Skeletal muscle tissue (tissue), 3 donors: ENCODE measurements at regions not wholly inside any gene's neighbourhood (a gene's known extent, or its start where the extent isn't known, plus 50 kb on each side); places are given as distances from the start of the nearest gene placed in this dataset.
A peak's percentile ranks its signal among the peaks of the same experiment; 100 is the strongest.

Source experiments
- H3K27ac ChIP-seq: one replicate; pipeline ENCODE4 v1.7.0; 2013; ENCODE audit warnings: mild to moderate bottlenecking, low read depth, low read length, inconsistent platforms
- H3K27me3 ChIP-seq, 3 donors: one replicate each; pipeline ENCODE4 v1.7.0; 2013; ENCODE audit warnings: low read length in 3 of 3; ENCODE audit not compliant: control insufficient read depth in 3 of 3, insufficient read depth in 3 of 3
- H3K36me3 ChIP-seq, 3 donors: one replicate each; pipeline ENCODE4 v1.7.0; 2013; ENCODE audit warnings: low read length in 3 of 3; ENCODE audit not compliant: control insufficient read depth in 3 of 3, insufficient read depth in 3 of 3
- H3K4me1 ChIP-seq, 3 donors: one replicate each; pipeline ENCODE4 v1.7.0; 2013; ENCODE audit warnings: low read length in 3 of 3, mild to moderate bottlenecking in 3 of 3; ENCODE audit not compliant: control insufficient read depth in 3 of 3, insufficient read depth in 3 of 3
- H3K4me3 ChIP-seq, 3 donors: one replicate each; pipeline ENCODE4 v1.7.0; 2013; ENCODE audit warnings: low read length in 3 of 3
- H3K9ac ChIP-seq, 3 donors: one replicate each; pipeline ENCODE4 v1.7.0; 2013; ENCODE audit warnings: low read length in 3 of 3, mild to moderate bottlenecking in 3 of 3, moderate library complexity in 2 of 3, low read depth in 1 of 3
- H3K9me3 ChIP-seq, 3 donors: one replicate each; pipeline ENCODE4 v1.7.0; 2013; ENCODE audit warnings: low read length in 3 of 3; ENCODE audit not compliant: control insufficient read depth in 3 of 3
- donor health status: Osteomylitis.

DNA sequence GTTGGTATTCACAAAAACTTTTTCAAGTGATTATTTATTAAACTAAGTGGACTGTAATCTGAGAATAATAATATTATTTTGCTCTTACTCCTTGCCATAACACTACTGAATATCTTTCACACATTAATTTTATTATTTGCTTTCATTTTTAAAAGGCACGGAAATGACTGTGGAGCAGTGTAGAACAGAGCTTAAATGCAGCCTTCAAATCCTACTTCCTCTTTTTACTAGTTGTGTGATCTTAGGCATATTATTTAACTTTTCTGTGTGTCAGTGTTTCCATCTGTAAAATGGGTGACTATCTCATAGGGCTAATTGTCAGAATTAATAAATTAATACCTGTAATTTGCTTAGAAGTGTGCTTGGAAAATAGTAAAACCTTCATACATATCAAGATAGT lies 55.5 kb upstream of the SLC8A1 start:
- H3K27ac ChIP-seq = no peak overlapping the region
- no peaks in the 10 kb centered on the region for H3K36me3 ChIP-seq
- H3K4me1 ChIP-seq = peaks cover 0 to 2% (median 2%) of the 10 kb centered on the region in 3 donors
- H3K9ac ChIP-seq = no peak overlapping the region
- no peaks in the 10 kb centered on the region for H3K9me3 ChIP-seq
- H3K4me3 ChIP-seq = no peak overlapping the region
- H3K27me3 ChIP-seq = no peaks in the 10 kb centered on the region

DNA sequence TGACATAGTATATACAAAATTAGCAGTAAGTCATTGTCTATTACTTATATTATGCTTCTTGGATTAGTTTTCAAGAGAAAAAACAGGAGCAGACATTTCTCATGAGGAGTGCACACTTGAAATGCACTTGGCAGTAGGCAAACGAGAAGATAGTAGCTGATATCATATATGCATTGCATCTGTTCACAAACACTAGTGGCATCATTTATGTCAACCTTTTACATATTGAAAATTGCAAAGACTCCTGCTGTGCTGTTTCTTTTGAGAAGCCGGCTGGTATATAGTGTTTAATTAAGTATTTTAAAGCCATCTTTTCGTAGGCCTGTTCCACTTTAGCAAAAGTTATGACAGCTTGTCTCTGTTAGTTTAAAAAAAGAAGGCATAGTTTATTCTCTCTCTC lies 58.4 kb upstream of the SLC8A1 start:
- no peaks in the 10 kb centered on the region for H3K27me3 ChIP-seq
- no peaks in the 10 kb centered on the region for H3K9me3 ChIP-seq
- H3K9ac ChIP-seq = no peak overlapping the region
- H3K4me1 ChIP-seq = peaks cover 0 to 2% (median 2%) of the 10 kb centered on the region in 3 donors
- no peaks in the 10 kb centered on the region for H3K36me3 ChIP-seq
- H3K4me3 ChIP-seq = no peak overlapping the region
- no peak overlapping the region for H3K27ac ChIP-seq

DNA sequence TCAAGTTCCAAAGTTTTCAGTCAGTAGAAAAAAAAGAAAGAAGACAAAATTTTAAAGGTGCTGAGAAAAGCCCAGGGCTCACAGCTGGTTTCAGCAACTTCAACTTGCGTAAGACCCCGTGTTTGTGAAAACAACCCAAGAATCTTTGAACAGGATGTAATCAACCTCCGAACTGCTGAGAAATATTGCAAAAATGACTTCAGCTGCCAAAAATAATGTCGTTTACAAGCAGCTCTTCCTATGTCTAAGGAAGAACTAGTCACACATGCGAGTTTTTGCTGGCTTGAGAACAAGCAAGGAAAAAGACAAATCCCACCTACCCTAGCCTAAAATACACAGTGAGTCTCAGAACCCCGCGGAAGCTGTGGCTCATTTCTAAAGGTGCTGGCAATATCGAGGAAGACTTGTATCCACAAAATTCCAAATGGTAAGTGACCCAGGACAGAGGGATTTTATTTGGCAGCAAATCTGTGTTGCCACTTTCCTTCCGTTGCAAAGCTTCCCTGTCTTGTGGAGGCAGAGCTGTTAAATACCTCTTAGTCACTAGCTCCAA lies 59.8 kb upstream of the SLC8A1 start:
- Histone ChIP-seq H3K27me3 (no peaks in the 10 kb centered on the region), H3K4me1 (peaks cover 0 to 2% (median 2%) of the 10 kb centered on the region in 3 donors), H3K4me3 (peak overlapping the region; percentile 22 to 59 (median 52)), H3K9me3 (no peaks in the 10 kb centered on the region), H3K27ac (peak overlapping the region; percentile 38), H3K36me3 (no peaks in the 10 kb centered on the region), H3K9ac (peak overlapping the region; percentile 13 to 41 (median 34))

DNA sequence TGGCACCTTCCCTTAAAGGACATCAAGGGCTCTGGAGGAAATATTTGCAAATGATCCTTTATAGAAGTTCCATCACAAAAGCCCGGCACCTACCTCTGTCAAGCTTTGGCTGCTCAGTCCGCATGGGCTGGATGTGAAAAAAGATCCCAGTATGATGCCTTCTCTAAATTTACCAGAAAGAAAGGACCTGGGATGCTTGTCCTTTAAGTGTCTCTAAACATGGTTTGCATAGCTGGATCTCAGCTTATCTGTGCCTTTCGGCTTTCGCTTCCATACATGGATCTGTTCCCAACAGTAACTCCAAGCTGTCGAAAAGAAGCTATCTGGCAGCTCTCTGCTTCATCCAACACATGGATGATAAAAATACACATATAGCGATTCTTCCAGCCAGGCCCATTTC lies 60.4 kb upstream of the SLC8A1 start:
- H3K9me3 ChIP-seq = no peaks in the 10 kb centered on the region
- H3K4me3 ChIP-seq = peak overlapping the region; percentile 32 to 59 (median 52)
- no peaks in the 10 kb centered on the region for H3K27me3 ChIP-seq
- H3K4me1 ChIP-seq = peaks cover 0 to 2% (median 2%) of the 10 kb centered on the region in 3 donors
- H3K27ac ChIP-seq = peak overlapping the region; percentile 38
- H3K36me3 ChIP-seq = no peaks in the 10 kb centered on the region
- H3K9ac ChIP-seq = peak overlapping the region in 1 of 3 donors; percentile 41

DNA sequence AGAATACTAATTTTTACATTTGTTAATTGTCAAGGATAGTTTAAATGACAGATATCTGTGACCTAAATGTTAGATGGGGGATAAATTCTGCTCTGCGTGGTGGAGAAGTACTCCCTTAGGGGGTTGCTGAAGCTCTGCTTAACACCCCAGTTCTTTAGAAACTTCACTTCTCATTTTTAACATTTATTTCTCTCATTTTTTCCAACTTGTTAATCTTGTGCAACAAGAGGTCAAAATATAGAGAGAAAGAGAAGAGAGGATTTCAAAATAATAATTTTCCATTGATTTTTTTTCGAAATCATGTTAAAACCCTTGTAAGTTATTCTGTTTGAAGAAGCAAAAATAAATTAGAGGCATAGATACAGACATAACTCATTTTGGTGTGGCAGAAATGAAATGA lies 61.3 kb upstream of the SLC8A1 start:
- no peak overlapping the region for H3K9ac ChIP-seq
- H3K4me1 ChIP-seq = peaks cover 0 to 2% (median 2%) of the 10 kb centered on the region in 3 donors
- H3K36me3 ChIP-seq = no peaks in the 10 kb centered on the region
- no peaks in the 10 kb centered on the region for H3K27me3 ChIP-seq
- H3K9me3 ChIP-seq = no peaks in the 10 kb centered on the region
- H3K4me3 ChIP-seq = no peak overlapping the region
- no peak overlapping the region for H3K27ac ChIP-seq

DNA sequence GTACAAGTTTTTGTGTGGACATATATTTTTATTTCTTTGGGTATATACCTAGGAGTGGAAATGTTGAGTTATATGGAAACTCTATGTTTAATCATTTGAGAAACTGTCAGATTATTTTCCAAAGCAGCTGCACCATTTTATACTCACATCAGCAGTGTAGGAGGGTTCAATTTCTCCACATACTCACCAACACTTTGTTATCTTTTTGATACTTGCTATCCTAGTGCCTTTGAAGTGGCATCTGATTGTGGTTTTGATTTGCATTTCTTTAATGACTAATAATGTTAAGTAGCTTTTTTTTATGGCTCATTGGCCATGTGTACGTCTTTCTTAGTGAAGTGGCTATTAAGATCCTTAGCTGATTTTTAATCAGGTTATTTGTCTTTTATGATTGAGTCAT lies 64.7 kb upstream of the SLC8A1 start:
- peaks cover 0 to 2% (median 0%) of the 10 kb centered on the region in 3 donors for H3K4me1 ChIP-seq
- H3K36me3 ChIP-seq = no peaks in the 10 kb centered on the region

DNA sequence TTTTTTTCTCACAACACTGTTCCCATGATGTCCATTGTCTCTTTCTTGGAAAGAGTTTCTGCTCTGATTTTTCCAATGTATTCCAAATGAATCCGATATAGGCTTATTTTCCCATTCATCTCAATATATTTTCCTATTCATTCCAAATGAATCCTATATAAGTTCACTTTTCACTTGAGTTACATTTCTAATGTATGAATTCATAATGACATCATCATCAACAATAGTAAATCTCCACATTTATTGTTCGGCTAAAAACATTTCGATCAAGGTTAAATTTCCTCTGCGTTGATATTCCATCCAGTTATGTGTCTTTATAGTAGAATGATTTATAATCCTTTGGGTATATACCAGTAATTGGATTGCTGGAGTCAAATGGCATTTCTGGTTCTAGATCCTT lies 76.7 kb upstream of the SLC8A1 start:
- Histone ChIP-seq H3K9me3 (no peaks in the 10 kb centered on the region), H3K27me3 (no peaks in the 10 kb centered on the region), H3K9ac (no peak overlapping the region), H3K4me1 (no peaks in the 10 kb centered on the region), H3K4me3 (no peak overlapping the region), H3K36me3 (no peaks in the 10 kb centered on the region), H3K27ac (no peak overlapping the region)

More for the DNA sequence above, 64.7 kb upstream of the SLC8A1 start:
- Histone ChIP-seq H3K4me3 (no peak overlapping the region), H3K27ac (no peak overlapping the region), H3K27me3 (no peaks in the 10 kb centered on the region), H3K9ac (no peak overlapping the region), H3K9me3 (no peaks in the 10 kb centered on the region)

DNA sequence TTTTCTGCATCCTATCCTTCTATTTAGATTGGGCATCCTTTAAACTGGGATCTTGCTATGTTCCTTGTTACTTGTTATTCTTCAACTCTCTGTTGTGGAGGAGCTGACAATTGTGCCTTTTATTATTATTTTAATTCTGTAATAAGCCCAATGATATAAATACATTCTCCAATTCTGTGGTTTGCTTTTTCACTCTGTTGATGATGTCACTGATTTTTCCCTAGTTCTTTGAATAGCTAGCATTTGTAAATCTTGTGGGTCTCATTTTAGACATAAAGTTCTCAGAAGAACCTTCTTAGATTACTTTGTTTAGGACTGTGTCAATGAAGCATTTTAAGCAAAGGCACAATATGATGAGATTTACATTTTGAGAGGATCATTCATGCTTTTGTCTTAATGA lies 79.5 kb upstream of the SLC8A1 start:
- Histone ChIP-seq H3K9ac (no peak overlapping the region), H3K9me3 (no peaks in the 10 kb centered on the region), H3K27me3 (no peaks in the 10 kb centered on the region), H3K4me3 (no peak overlapping the region), H3K27ac (no peak overlapping the region), H3K4me1 (no peaks in the 10 kb centered on the region), H3K36me3 (no peaks in the 10 kb centered on the region)

DNA sequence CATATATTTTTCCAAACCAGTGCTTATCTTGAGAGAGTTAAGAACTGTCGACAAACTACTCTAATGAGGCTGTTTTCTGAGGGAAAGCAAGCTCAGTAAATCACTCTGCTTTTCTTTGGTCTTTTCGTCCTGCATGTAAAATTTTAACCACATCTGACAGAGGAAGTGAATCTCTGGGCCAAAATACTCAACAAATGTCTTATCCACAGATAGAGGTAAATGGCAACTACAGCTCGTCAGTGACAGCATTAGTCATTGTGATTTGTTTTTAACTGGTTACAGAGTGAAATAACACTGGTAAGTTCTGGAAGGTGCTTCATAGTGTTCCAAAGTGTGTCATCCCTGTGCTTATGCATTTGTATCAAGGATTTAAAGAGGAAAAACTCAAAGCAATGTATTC lies 82.6 kb upstream of the SLC8A1 start:
- Histone ChIP-seq H3K9me3 (no peaks in the 10 kb centered on the region), H3K4me1 (no peaks in the 10 kb centered on the region), H3K36me3 (no peaks in the 10 kb centered on the region), H3K27me3 (no peaks in the 10 kb centered on the region), H3K4me3 (no peak overlapping the region), H3K27ac (no peak overlapping the region), H3K9ac (no peak overlapping the region)

DNA sequence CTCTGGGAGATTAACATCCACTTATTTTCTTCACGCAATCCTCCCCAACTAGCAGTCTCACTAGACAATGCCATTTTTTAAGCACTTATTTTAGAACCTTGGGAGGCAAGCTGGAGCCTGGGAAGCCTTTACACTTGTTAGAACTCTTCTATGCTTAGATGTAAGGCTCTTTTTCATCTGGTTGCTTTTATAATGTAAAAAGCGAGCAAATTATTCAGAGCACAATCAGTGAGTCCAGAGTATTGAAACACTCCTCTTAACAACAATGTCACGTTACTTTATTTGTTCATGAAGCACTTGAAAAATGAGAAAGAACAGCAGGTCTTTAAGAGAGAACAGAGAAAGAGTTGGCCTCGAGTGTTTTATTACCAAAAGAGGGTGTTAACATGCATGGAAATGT lies 84.1 kb upstream of the SLC8A1 start:
- H3K4me1 ChIP-seq = no peaks in the 10 kb centered on the region
- H3K27ac ChIP-seq = no peak overlapping the region
- no peaks in the 10 kb centered on the region for H3K9me3 ChIP-seq
- no peak overlapping the region for H3K9ac ChIP-seq
- H3K27me3 ChIP-seq = no peaks in the 10 kb centered on the region
- no peaks in the 10 kb centered on the region for H3K36me3 ChIP-seq
- H3K4me3 ChIP-seq = no peak overlapping the region
